ENCODE measurements at regions not wholly inside any gene's neighbourhood (a gene's known extent, or its start where the extent isn't known, plus 50 kb on each side); places are given as distances from the start of the nearest gene placed in this dataset.
"Not testable (repeated sequence)": the region's sequence is repeated elsewhere in the genome, so short reads cannot be mapped to it uniquely, and the experiment has no call there.

- TF ChIP-seq, protein P1, sequence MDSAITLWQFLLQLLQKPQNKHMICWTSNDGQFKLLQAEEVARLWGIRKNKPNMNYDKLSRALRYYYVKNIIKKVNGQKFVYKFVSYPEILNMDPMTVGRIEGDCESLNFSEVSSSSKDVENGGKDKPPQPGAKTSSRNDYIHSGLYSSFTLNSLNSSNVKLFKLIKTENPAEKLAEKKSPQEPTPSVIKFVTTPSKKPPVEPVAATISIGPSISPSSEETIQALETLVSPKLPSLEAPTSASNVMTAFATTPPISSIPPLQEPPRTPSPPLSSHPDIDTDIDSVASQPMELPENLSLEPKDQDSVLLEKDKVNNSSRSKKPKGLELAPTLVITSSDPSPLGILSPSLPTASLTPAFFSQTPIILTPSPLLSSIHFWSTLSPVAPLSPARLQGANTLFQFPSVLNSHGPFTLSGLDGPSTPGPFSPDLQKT (IDR thresholded peaks at IDR 0.05; ENCODE audit: borderline replicate concordance, low read depth, low read length) = not testable (repeated sequence)
- not testable (repeated sequence) for TF ChIP-seq ZBTB1 (tag by site-specific recombination; IDR thresholded peaks at IDR 0.05); ZSCAN16 (tag by site-specific recombination; IDR thresholded peaks at IDR 0.05); ATF2 (tag by site-specific recombination; IDR thresholded peaks at IDR 0.05; ENCODE audit: low read depth); TCF7L2 (IDR thresholded peaks at IDR 0.05; ENCODE audit: borderline replicate concordance, low read depth, low read length); ZNF341 (tag by site-specific recombination; IDR thresholded peaks at IDR 0.05; ENCODE audit: low read depth); KLF1 (tag by site-specific recombination; IDR thresholded peaks at IDR 0.05); CTCF (tag by site-specific recombination; IDR thresholded peaks at IDR 0.05); ZNF239 (tag by site-specific recombination; IDR thresholded peaks at IDR 0.05); ZNF701 (tag by site-specific recombination; IDR thresholded peaks at IDR 0.05); ZFP69B (tag by site-specific recombination; IDR thresholded peaks at IDR 0.05); YY1 (tag by site-specific recombination; IDR thresholded peaks at IDR 0.05)
- TF ChIP-seq, protein P2, sequence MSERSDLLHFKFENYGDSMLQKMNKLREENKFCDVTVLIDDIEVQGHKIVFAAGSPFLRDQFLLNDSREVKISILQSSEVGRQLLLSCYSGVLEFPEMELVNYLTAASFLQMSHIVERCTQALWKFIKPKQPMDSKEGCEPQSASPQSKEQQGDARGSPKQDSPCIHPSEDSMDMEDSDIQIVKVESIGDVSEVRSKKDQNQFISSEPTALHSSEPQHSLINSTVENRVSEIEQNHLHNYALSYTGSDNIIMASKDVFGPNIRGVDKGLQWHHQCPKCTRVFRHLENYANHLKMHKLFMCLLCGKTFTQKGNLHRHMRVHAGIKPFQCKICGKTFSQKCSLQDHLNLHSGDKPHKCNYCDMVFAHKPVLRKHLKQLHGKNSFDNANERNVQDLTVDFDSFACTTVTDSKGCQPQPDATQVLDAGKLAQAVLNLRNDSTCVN (tag by site-specific recombination; optimal IDR thresholded peaks at IDR 0.05) = not testable (repeated sequence)
These were observed 1415.2 kb downstream of the KHDRBS2 start for GRCh38 chr6:60870779-60871178.

All from HEK293 (cell line).